Fibroblast of lung (primary cell): ENCODE measurements at regions not wholly inside any gene's neighbourhood (a gene's known extent, or its start where the extent isn't known, plus 50 kb on each side); places are given as distances from the start of the nearest gene placed in this dataset.

Experiments used
- DNase-seq, 2 donors: peaks; one replicate each; pipeline versions ENCODE4 v3.0.0 to v3.0.0-alpha.2; 2010; ENCODE audit warnings: low read depth in 2 of 2
- H2AFZ ChIP-seq: 2 replicates; pipeline ENCODE4 v1.5.1; 2012; ENCODE audit warnings: low read length, control low read depth, inconsistent platforms
- H3K27ac ChIP-seq: 2 replicates; pipeline ENCODE4 v1.5.1; 2011; ENCODE audit warnings: low read length, control low read depth; ENCODE audit not compliant: insufficient read depth
- H3K27me3 ChIP-seq: 2 replicates; pipeline ENCODE4 v1.5.1; 2011; ENCODE audit warnings: mild to moderate bottlenecking, low read length; ENCODE audit not compliant: control insufficient read depth, insufficient read depth
- H3K36me3 ChIP-seq: 2 replicates; pipeline ENCODE4 v1.5.1; 2011; ENCODE audit warnings: low read length; ENCODE audit not compliant: control insufficient read depth, insufficient read depth
- H3K4me1 ChIP-seq: 2 replicates; pipeline ENCODE4 v1.5.1; 2011; ENCODE audit warnings: low read length; ENCODE audit not compliant: control insufficient read depth, insufficient read depth; ENCODE audit errors: extremely low read depth
- H3K4me2 ChIP-seq: 2 replicates; pipeline ENCODE4 v1.5.1; 2011; ENCODE audit warnings: low read length, control low read depth; ENCODE audit not compliant: insufficient read depth; ENCODE audit errors: extremely low read depth
- H3K4me3 ChIP-seq, 4 experiments: fragments of 200-600 bp in 1 of 4; sonication (generic) in 1 of 4; replicated peaks in 1 of 4; 2 replicates each; pipeline ENCODE4 v1.5.1; 2011 to 2016; ENCODE audit warnings: low read length in 4 of 4, low read depth in 3 of 4, mild to moderate bottlenecking in 3 of 4, control low read depth in 2 of 4, inconsistent platforms in 1 of 4, mixed read lengths in 1 of 4; ENCODE audit not compliant: insufficient read depth in 1 of 4; ENCODE audit errors: control extremely low read depth in 1 of 4
- H3K79me2 ChIP-seq: 2 replicates; pipeline ENCODE4 v1.5.1; 2012; ENCODE audit warnings: mild to moderate bottlenecking, low read length, inconsistent platforms; ENCODE audit not compliant: control insufficient read depth, insufficient read depth
- H3K9ac ChIP-seq: 2 replicates; pipeline ENCODE4 v1.5.1; 2011; ENCODE audit warnings: mild to moderate bottlenecking, low read length, control low read depth; ENCODE audit not compliant: insufficient read depth
- H3K9me3 ChIP-seq: 2 replicates; pipeline ENCODE4 v1.5.1; 2012; ENCODE audit warnings: low read depth, low read length; ENCODE audit not compliant: control insufficient read depth, insufficient read depth
- H4K20me1 ChIP-seq: 2 replicates; pipeline ENCODE4 v1.5.1; 2011; ENCODE audit warnings: low read length; ENCODE audit not compliant: control insufficient read depth, insufficient read depth; ENCODE audit errors: extremely low read depth
- EZH2 ChIP-seq: IDR thresholded peaks from 2 replicates; pipeline ENCODE4 v1.5.1; 2012; ENCODE audit warnings: low read length, control low read depth, mild to moderate bottlenecking; ENCODE audit errors: missing control alignments
- TF ChIP-seq, protein P1 (sequence below), 2 donors: IDR thresholded peaks in 1 of 2; conservative IDR thresholded peaks in 1 of 2; 1 replicate in 1 of 2; 2 replicates in 1 of 2; pipeline ENCODE4 v1.5.1; 2011 to 2012; ENCODE audit warnings: low read length in 2 of 2, control low read depth in 1 of 2, inconsistent platforms in 1 of 2, low read depth in 1 of 2, mild to moderate bottlenecking in 1 of 2

- Histone ChIP-seq H3K9ac (no peak overlapping the region), H3K27ac (no peak overlapping the region), H3K4me3 (no peak overlapping the region), H3K9me3 (no peaks in the 10 kb centered on the region), H4K20me1 (no peaks in the 10 kb centered on the region), H3K79me2 (no peaks in the 10 kb centered on the region), H3K4me2 (no peak overlapping the region), H3K27me3 (no peaks in the 10 kb centered on the region), H3K4me1 (no peaks in the 10 kb centered on the region), H3K36me3 (no peaks in the 10 kb centered on the region), H2AFZ (no peak overlapping the region)
- TF ChIP-seq, protein P1, sequence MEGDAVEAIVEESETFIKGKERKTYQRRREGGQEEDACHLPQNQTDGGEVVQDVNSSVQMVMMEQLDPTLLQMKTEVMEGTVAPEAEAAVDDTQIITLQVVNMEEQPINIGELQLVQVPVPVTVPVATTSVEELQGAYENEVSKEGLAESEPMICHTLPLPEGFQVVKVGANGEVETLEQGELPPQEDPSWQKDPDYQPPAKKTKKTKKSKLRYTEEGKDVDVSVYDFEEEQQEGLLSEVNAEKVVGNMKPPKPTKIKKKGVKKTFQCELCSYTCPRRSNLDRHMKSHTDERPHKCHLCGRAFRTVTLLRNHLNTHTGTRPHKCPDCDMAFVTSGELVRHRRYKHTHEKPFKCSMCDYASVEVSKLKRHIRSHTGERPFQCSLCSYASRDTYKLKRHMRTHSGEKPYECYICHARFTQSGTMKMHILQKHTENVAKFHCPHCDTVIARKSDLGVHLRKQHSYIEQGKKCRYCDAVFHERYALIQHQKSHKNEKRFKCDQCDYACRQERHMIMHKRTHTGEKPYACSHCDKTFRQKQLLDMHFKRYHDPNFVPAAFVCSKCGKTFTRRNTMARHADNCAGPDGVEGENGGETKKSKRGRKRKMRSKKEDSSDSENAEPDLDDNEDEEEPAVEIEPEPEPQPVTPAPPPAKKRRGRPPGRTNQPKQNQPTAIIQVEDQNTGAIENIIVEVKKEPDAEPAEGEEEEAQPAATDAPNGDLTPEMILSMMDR (conservative IDR thresholded peaks at IDR 0.05 in 1 of 2, IDR thresholded peaks at IDR 0.05 in 1 of 2; ENCODE audit: low read depth in 1 of 2, low read length in 2 of 2) = no peak
- TF ChIP-seq EZH2 = no peak
- DNase-seq = no peak
These were observed 400.5 kb upstream of the ACO1 start for GRCh38 chr9:31983895-31984294.

GRCh38 chr9:31996331-31996730 is 388.1 kb upstream of the ACO1 start:
- Histone ChIP-seq H3K4me2 (no peak overlapping the region), H3K27ac (no peak overlapping the region), H3K4me3 (no peak overlapping the region), H3K27me3 (no peaks in the 10 kb centered on the region), H3K9ac (no peak overlapping the region), H3K4me1 (no peaks in the 10 kb centered on the region), H4K20me1 (no peaks in the 10 kb centered on the region), H2AFZ (no peak overlapping the region), H3K79me2 (no peaks in the 10 kb centered on the region), H3K9me3 (no peaks in the 10 kb centered on the region), H3K36me3 (no peaks in the 10 kb centered on the region)
- TF ChIP-seq, protein P1 (conservative IDR thresholded peaks at IDR 0.05 in 1 of 2, IDR thresholded peaks at IDR 0.05 in 1 of 2; ENCODE audit: low read depth in 1 of 2, low read length in 2 of 2) = no peak
- TF ChIP-seq EZH2 = no peak
- no peak for DNase-seq

- Histone ChIP-seq H3K4me2 (no peak overlapping the region), H3K9ac (no peak overlapping the region), H3K4me3 (no peak overlapping the region), H3K27me3 (no peaks in the 10 kb centered on the region), H4K20me1 (no peaks in the 10 kb centered on the region), H2AFZ (no peak overlapping the region), H3K79me2 (no peaks in the 10 kb centered on the region), H3K9me3 (no peaks in the 10 kb centered on the region), H3K36me3 (no peaks in the 10 kb centered on the region), H3K4me1 (no peaks in the 10 kb centered on the region), H3K27ac (no peak overlapping the region)
- no peak for TF ChIP-seq EZH2
- TF ChIP-seq, protein P1 (conservative IDR thresholded peaks at IDR 0.05 in 1 of 2, IDR thresholded peaks at IDR 0.05 in 1 of 2; ENCODE audit: low read depth in 1 of 2, low read length in 2 of 2) = no peak
- DNase-seq = no peak
These were observed 379.9 kb upstream of the ACO1 start for GRCh38 chr9:32004431-32005076.
